ENCODE measurements at regions not wholly inside any gene's neighbourhood (a gene's known extent, or its start where the extent isn't known, plus 50 kb on each side); places are given as distances from the start of the nearest gene placed in this dataset.
A peak's percentile ranks its signal among the peaks of the same experiment; 100 is the strongest.

DNA sequence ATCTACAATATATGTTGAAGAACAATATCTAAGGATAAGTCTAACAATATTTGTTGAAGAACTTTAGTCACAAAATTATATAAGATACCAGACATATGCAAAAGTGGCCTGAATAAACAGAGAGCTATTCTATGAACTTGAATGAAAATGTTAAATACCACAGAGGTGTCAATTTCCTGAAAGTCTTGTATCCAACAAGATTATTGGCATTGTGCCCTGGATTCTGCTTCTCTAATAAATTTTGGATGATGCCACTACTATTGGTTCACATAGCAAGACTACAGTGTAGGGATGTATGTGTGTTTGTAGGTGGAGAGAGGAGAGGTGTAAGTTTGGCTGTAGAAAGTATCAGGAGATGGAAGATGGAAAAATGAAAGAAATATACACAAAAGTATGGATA lies 731.8 kb upstream of the RGMB start:
- Histone ChIP-seq H3K4me3 (no peak overlapping the region), H3K4me1 (no peaks in the 10 kb centered on the region), H3K9me3 (no peaks in the 10 kb centered on the region), H3K27me3 (ENCODE audit: low read depth) (no peaks in the 10 kb centered on the region), H3K27ac (no peak overlapping the region), H3K36me3 (no peaks in the 10 kb centered on the region)
- intact Hi-C loops (cut with DNase I) = no loop called here
- DNase-seq (no peak), ATAC-seq (no peak)
- TF ChIP-seq, protein P1, sequence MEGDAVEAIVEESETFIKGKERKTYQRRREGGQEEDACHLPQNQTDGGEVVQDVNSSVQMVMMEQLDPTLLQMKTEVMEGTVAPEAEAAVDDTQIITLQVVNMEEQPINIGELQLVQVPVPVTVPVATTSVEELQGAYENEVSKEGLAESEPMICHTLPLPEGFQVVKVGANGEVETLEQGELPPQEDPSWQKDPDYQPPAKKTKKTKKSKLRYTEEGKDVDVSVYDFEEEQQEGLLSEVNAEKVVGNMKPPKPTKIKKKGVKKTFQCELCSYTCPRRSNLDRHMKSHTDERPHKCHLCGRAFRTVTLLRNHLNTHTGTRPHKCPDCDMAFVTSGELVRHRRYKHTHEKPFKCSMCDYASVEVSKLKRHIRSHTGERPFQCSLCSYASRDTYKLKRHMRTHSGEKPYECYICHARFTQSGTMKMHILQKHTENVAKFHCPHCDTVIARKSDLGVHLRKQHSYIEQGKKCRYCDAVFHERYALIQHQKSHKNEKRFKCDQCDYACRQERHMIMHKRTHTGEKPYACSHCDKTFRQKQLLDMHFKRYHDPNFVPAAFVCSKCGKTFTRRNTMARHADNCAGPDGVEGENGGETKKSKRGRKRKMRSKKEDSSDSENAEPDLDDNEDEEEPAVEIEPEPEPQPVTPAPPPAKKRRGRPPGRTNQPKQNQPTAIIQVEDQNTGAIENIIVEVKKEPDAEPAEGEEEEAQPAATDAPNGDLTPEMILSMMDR (IDR thresholded peaks at IDR 0.05) = no peak

DNA sequence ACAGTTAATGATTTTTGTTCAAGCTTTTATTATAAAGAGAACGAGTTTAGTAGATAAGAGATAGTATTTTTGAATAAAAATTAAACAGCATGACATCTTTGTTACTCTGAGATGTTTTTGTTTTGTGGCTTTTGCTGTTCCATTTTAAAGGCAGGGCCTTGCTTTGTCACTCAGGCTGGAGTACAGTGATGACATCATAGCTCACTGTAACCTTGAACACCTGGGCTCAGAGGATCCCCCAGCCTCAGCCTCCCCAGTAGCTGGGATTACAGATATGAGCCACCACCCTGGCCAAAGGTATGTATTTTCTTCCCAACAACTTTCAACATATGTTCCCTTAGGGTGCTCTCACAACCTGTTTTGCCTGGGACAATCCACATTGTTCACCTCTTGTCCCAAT lies 730.9 kb upstream of the RGMB start:
- Histone ChIP-seq H3K9me3 (no peaks in the 10 kb centered on the region), H3K4me1 (no peaks in the 10 kb centered on the region), H3K27ac (no peak overlapping the region), H3K27me3 (ENCODE audit: low read depth) (no peaks in the 10 kb centered on the region), H3K4me3 (no peak overlapping the region), H3K36me3 (no peaks in the 10 kb centered on the region)
- no peak for ATAC-seq
- intact Hi-C loops (cut with DNase I) = no loop called here
- no peak for DNase-seq
- TF ChIP-seq, protein P1 (IDR thresholded peaks at IDR 0.05) = no peak

DNA sequence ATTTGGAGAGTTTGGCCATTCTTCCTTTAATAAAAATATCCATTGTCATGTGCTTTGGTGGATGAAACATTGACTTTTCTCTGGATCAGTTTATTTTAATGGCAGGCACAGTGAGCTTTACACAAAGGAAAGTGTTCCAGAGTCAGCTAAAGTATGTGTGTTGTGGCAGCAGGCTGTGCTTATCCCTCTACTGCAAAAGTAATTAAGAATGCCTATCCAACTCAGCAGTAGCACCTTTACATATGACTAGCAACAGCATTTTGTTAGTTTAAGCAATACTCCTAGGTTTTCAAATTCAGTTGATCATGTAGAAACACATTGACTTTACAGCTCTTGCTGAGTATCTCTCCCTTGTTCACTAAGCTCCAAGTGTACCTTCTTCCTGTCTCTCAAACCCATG lies 730.5 kb upstream of the RGMB start:
- H3K4me3 ChIP-seq = no peak overlapping the region
- no peaks in the 10 kb centered on the region for H3K36me3 ChIP-seq
- no peaks in the 10 kb centered on the region for H3K27me3 ChIP-seq (ENCODE audit: low read depth)
- no peak for ATAC-seq
- H3K9me3 ChIP-seq = no peaks in the 10 kb centered on the region
- TF ChIP-seq, protein P1 (IDR thresholded peaks at IDR 0.05) = no peak
- no peaks in the 10 kb centered on the region for H3K4me1 ChIP-seq
- no peak for DNase-seq
- no peak overlapping the region for H3K27ac ChIP-seq
- intact Hi-C loops (cut with DNase I) = no loop called here

DNA sequence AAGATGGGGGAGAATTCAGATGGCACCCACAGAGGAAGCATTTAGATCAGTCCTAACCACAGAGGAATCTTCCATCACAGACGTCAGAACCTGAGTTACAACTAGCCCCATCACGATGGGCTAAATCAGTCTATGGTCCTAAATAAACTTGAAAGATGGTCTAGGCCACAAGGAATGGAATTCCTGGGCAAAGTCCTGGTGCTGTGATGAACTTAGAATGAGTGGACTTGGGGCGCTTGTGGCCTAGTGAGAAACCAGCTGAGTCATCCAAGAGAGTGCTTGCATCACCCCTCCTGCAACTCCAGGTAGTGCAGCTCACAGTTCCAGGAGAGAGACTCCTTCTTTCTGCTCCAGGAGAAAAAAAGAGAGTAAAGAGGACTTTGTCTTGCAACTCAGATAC lies 722.9 kb upstream of the RGMB start:
- TF ChIP-seq, protein P1 (IDR thresholded peaks at IDR 0.05) = no peak
- ATAC-seq = peak in 1 of 2 donors; percentile 9
- no peaks in the 10 kb centered on the region for H3K36me3 ChIP-seq
- H3K27ac ChIP-seq = no peak overlapping the region
- H3K4me3 ChIP-seq = no peak overlapping the region
- no peaks in the 10 kb centered on the region for H3K27me3 ChIP-seq (ENCODE audit: low read depth)
- intact Hi-C loops (cut with DNase I) = no loop called here
- no peaks in the 10 kb centered on the region for H3K9me3 ChIP-seq
- no peak for DNase-seq
- no peaks in the 10 kb centered on the region for H3K4me1 ChIP-seq

DNA sequence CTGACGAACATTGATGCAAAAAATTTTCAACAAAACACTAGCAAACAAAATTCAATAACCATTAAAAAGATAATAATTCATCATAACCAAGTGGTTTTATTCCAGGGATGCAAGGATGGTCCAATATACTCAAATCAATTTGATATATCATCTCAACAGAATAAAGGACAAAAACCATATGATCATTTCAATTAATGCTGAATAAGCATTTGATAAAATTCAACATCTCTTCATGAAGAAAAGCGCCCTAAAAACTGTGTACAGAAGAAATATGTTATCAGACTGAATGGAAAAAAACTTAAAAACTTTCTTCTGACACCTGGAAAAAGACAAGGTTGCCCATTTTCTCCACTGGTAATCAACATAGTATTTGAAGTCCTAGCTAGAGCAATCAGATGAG lies 720.3 kb upstream of the RGMB start:
- no peaks in the 10 kb centered on the region for H3K4me1 ChIP-seq
- no peak overlapping the region for H3K4me3 ChIP-seq
- DNase-seq = no peak

More for the DNA sequence above, 720.3 kb upstream of the RGMB start:
- no peak for ATAC-seq
- H3K9me3 ChIP-seq = no peaks in the 10 kb centered on the region
- no peaks in the 10 kb centered on the region for H3K27me3 ChIP-seq (ENCODE audit: low read depth)
- no peaks in the 10 kb centered on the region for H3K36me3 ChIP-seq
- H3K27ac ChIP-seq = no peak overlapping the region
- TF ChIP-seq, protein P1 (IDR thresholded peaks at IDR 0.05) = no peak
- intact Hi-C loops (cut with DNase I) = no loop called here

Measured in lower lobe of right lung (tissue), 2 donors.